Astrocyte of the cerebellum (primary cell): ENCODE measurements at regions not wholly inside any gene's neighbourhood (a gene's known extent, or its start where the extent isn't known, plus 50 kb on each side); places are given as distances from the start of the nearest gene placed in this dataset.

Source experiments
- DNase-seq: peaks from one replicate; pipeline ENCODE4 v3.0.0-alpha.2; 2011; ENCODE audit warnings: low read depth
- H3K4me3 ChIP-seq: 2 replicates; pipeline ENCODE4 v1.5.1; 2011; ENCODE audit warnings: mild to moderate bottlenecking, low read depth, low read length, moderate library complexity
- CTCF ChIP-seq: IDR thresholded peaks from 2 replicates; pipeline ENCODE4 v1.5.1; 2012; ENCODE audit warnings: low read length, low read depth, moderate library complexity, mild to moderate bottlenecking; ENCODE audit errors: missing control alignments
- in situ Hi-C: cut with HindIII; loops from 2 replicates; pipeline ENCODE4 v1.10.0; 2017; ENCODE audit warnings: low sequenced_read_pairs

DNA sequence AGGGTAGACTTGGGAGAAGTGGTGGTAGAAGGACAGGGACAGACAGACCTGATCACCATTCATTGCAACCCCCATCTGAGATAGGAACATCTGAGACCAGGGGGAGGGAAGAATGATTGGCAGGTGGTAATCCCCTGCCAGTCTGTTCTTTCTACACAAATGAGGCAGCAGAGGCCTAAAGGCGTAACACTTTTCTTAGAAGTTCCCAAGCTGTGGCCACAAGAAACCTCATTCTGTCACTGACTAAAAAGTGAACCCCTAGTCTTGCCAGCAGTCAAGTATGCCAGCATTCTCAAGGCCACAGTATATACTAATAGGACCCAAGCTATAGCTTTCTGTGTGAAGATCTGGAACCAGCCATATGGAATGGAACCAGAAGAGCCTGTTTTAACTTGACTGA is 638.0 kb downstream of the KCNT2 start:
- in situ Hi-C loops, result no loop called here
- no peak for TF ChIP-seq CTCF
- DNase-seq, result no peak
- H3K4me3 ChIP-seq, result no peak overlapping the region

DNA sequence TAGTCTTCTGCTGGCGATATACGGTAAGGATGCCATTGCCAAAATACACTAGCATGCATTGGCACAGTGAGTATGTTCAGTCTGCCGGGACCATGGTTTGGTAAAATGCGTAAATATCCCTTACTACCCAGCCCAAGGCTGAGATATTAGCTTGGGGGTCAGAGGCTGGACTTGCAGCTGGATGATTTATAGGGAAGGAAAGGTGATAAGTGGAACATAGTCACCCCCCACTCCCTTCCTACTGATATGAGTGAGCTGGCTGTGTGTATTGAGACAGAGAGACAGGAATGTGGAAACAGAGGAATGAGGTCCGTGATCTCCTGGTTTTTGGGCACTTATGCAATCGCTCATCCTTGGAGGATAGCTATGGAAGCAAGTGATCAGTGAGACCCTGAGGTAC is 642.8 kb downstream of the KCNT2 start:
- no peak overlapping the region for H3K4me3 ChIP-seq
- no peak for DNase-seq
- no peak for TF ChIP-seq CTCF
- in situ Hi-C loops, result no loop called here

DNA sequence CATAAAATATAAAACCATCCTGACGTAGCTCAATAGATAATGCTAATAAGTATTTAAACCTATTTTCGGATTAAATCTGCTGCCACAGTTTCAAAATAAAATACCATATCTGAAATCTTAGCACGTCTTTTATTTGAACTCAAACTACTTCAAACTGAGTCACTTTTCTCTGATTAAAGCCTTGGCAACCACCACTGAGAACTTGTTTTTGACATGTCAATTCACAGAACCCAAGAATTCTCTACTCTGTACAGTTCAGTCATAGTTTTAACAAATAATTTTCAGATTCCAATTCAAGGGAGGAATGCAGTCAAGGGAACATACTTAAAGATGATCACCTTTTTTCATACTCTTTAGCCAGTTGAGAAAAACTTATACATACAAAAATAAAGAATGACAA is 643.2 kb downstream of the KCNT2 start:
- no peak overlapping the region for H3K4me3 ChIP-seq

GRCh38 chr1:195964516-195964915 is 643.7 kb downstream of the KCNT2 start:
- in situ Hi-C loops, result no loop called here
- TF ChIP-seq CTCF, result no peak
- no peak for DNase-seq
- no peak overlapping the region for H3K4me3 ChIP-seq

More for the DNA sequence above, 643.2 kb downstream of the KCNT2 start:
- no peak for TF ChIP-seq CTCF
- no peak for DNase-seq
- in situ Hi-C loops, result no loop called here

DNA sequence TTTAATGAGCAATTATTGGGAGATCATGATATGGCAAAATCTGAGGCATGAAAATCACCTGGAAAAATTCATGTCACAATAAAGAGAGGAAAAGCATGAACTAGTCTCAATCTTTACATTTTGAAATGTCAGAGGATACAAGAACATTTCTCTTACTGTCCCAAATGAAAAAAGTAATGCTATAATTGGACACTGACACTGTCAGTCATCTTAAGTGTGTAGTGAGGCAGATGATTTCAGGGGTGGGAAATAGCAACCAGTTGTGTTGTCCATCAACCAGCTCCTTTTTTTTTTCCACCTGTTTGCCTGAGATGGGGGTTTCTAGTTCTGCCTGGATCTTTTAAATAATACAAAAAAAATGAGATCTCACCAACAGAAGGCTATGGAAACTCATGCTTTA is 646.2 kb downstream of the KCNT2 start:
- DNase-seq, result no peak
- in situ Hi-C loops, result no loop called here
- H3K4me3 ChIP-seq, result no peak overlapping the region
- no peak for TF ChIP-seq CTCF

- in situ Hi-C loops, result no loop called here
- H3K4me3 ChIP-seq, result no peak overlapping the region
- no peak for DNase-seq
- no peak for TF ChIP-seq CTCF
Observed at GRCh38 chr1:195960580-195960979, 647.7 kb downstream of the KCNT2 start.

DNA sequence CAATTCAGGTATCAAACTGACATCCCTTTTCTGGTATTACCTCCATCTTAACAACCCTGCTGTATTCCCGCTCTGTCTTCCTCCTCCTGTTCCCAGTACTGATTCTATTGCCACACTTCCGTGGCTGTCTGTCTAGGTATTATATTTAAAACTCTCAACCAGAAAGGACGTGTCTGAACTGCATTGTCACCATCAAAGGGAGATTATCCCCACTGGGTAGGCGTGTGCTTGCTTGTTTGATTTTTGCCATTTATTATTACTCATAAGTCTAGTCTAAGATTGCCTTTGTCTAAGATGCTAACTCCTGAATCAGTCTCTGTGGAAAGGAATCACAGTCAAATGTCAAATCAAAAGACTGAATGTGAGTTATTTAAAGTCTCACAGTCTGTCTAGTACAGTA is 650.1 kb downstream of the KCNT2 start:
- TF ChIP-seq CTCF, result no peak
- no peak overlapping the region for H3K4me3 ChIP-seq
- in situ Hi-C loops, result no loop called here
- no peak for DNase-seq
